NB4 (cell line): ENCODE measurements at regions not wholly inside any gene's neighbourhood (a gene's known extent, or its start where the extent isn't known, plus 50 kb on each side); places are given as distances from the start of the nearest gene placed in this dataset.

ENCODE experiments used
- MYC ChIP-seq: IDR thresholded peaks from 2 replicates; pipeline ENCODE4 v1.6.1; 2011; ENCODE audit warnings: low read depth, low read length
- TF ChIP-seq, protein P1 (sequence below): IDR thresholded peaks from one replicate; pipeline ENCODE4 v1.5.1; 2012; ENCODE audit warnings: low read depth, low read length
- TF ChIP-seq, protein P2 (sequence below): IDR thresholded peaks from 2 replicates; pipeline ENCODE4 v1.6.1; 2011; ENCODE audit warnings: low read depth, low read length

DNA sequence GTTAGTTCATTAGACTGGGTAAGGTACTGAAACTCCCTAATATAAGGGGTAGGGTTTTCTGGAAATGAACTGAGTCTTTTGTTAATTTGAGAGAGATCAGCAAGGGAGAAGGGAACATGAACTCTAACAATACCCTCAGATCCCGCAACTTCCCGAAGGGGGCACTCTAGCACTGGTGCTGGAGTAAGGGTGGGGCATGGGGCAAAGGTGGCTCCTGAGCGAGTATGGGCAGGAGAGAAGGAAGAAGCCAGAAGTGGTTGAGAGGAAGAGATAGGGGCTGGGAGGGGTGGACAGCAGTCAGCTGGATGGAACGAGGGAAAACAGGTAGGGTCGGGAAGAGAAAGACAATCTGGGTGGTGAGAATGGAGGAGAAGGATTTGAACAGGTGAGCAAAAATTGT, 183.2 kb upstream of the MAGEE2 start:
- TF ChIP-seq, protein P1, sequence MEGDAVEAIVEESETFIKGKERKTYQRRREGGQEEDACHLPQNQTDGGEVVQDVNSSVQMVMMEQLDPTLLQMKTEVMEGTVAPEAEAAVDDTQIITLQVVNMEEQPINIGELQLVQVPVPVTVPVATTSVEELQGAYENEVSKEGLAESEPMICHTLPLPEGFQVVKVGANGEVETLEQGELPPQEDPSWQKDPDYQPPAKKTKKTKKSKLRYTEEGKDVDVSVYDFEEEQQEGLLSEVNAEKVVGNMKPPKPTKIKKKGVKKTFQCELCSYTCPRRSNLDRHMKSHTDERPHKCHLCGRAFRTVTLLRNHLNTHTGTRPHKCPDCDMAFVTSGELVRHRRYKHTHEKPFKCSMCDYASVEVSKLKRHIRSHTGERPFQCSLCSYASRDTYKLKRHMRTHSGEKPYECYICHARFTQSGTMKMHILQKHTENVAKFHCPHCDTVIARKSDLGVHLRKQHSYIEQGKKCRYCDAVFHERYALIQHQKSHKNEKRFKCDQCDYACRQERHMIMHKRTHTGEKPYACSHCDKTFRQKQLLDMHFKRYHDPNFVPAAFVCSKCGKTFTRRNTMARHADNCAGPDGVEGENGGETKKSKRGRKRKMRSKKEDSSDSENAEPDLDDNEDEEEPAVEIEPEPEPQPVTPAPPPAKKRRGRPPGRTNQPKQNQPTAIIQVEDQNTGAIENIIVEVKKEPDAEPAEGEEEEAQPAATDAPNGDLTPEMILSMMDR = no peak
- TF ChIP-seq MYC = no peak
- TF ChIP-seq, protein P2, sequence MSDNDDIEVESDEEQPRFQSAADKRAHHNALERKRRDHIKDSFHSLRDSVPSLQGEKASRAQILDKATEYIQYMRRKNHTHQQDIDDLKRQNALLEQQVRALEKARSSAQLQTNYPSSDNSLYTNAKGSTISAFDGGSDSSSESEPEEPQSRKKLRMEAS = no peak
